IMR-90 (cell line): ENCODE measurements at regions not wholly inside any gene's neighbourhood (a gene's known extent, or its start where the extent isn't known, plus 50 kb on each side); places are given as distances from the start of the nearest gene placed in this dataset.

Source experiments
- ATAC-seq: fragments of 200-7000 bp; cut with Tn5 transposase; 2 replicates; pipeline ENCODE4 v1.9.1; 2020; ENCODE audit warnings: low read depth, mild to moderate bottlenecking, moderate library complexity
- BruUV-seq: library from RNA; stranded (reverse); fragments of 400-500 nt; replicated peaks from 2 replicates; lab custom pipeline; 2021; lab: Mats Ljungman, UMichigan
- CTCF ChIA-PET: fragments of 300-600 bp; formaldehyde crosslinking; extraction: SDS; loops from one replicate; lab custom pipeline; 2021; ENCODE audit warnings: antibody characterized with exemption; lab: Yijun Ruan, JAX
- POLR2A ChIA-PET: fragments of 300-600 bp; sonication (Branson Sonifier 250); formaldehyde crosslinking; loops from one replicate; lab custom pipeline; 2022; ENCODE audit warnings: antibody characterized with exemption; ENCODE audit not compliant: unreplicated experiment; lab: Charles Lee
- DNase-seq: peaks from one replicate; pipeline ENCODE4 v3.0.0; 2013
- H2AFZ ChIP-seq: replicated peaks from 2 replicates; pipeline ENCODE3; 2013; ENCODE audit warnings: low read length, mild to moderate bottlenecking; ENCODE audit not compliant: poor library complexity
- H2AK5ac ChIP-seq: 2 replicates; pipeline ENCODE4 v1.6.1; 2013; ENCODE audit warnings: low read depth, low read length, inconsistent platforms
- H2AK9ac ChIP-seq: replicated peaks from 2 replicates; pipeline ENCODE3; 2013; ENCODE audit warnings: mild to moderate bottlenecking, low read depth, low read length, moderate library complexity; ENCODE audit not compliant: poor library complexity
- H2BK120ac ChIP-seq: 2 replicates; pipeline ENCODE4 v1.6.1; 2013; ENCODE audit warnings: low read depth, low read length, inconsistent platforms
- H2BK15ac ChIP-seq: 3 replicates; pipeline ENCODE4 v1.6.1; 2013; ENCODE audit warnings: low read depth, low read length, inconsistent platforms
- H2BK20ac ChIP-seq: 2 replicates; pipeline ENCODE4 v1.6.1; 2013; ENCODE audit warnings: low read depth, mild to moderate bottlenecking, inconsistent platforms, low read length, moderate library complexity
- H2BK5ac ChIP-seq: 2 replicates; pipeline ENCODE4 v1.6.1; 2013; ENCODE audit warnings: mild to moderate bottlenecking, low read depth, low read length, inconsistent platforms; ENCODE audit not compliant: poor library complexity, severe bottlenecking
- H3K14ac ChIP-seq: replicated peaks from 2 replicates; pipeline ENCODE4 v1.6.1; 2013; ENCODE audit warnings: low read depth, low read length, inconsistent platforms
- H3K18ac ChIP-seq: 2 replicates; pipeline ENCODE4 v1.6.1; 2013; ENCODE audit warnings: low read depth, low read length, control low read depth
- H3K23ac ChIP-seq: 2 replicates; pipeline ENCODE4 v1.6.1; 2013; ENCODE audit warnings: low read depth, low read length, inconsistent platforms
- H3K27ac ChIP-seq: 2 replicates; pipeline ENCODE4 v1.5.1; 2013; ENCODE audit warnings: mild to moderate bottlenecking, control low read depth, low read length; ENCODE audit not compliant: insufficient read depth
- H3K27me3 ChIP-seq: 2 replicates; pipeline ENCODE4 v1.6.1; 2013; ENCODE audit warnings: low read length; ENCODE audit not compliant: control insufficient read depth, insufficient read depth
- H3K36me3 ChIP-seq: 2 replicates; pipeline ENCODE4 v1.6.1; 2013; ENCODE audit warnings: low read length, mixed read lengths; ENCODE audit not compliant: control insufficient read depth, insufficient read depth
- H3K4ac ChIP-seq: 2 replicates; pipeline ENCODE4 v1.6.1; 2013; ENCODE audit warnings: low read depth, low read length, inconsistent platforms
- H3K4me1 ChIP-seq: 2 replicates; pipeline ENCODE4 v1.6.1; 2013; ENCODE audit warnings: low read length, mixed read lengths; ENCODE audit not compliant: control insufficient read depth, insufficient read depth
- H3K4me2 ChIP-seq: 2 replicates; pipeline ENCODE4 v1.6.1; 2013; ENCODE audit warnings: low read depth, mild to moderate bottlenecking, control low read depth, low read length, moderate library complexity
- H3K4me3 ChIP-seq: 2 replicates; pipeline ENCODE4 v1.5.1; 2013; ENCODE audit warnings: low read depth, mild to moderate bottlenecking, control low read depth, low read length, moderate library complexity; ENCODE audit not compliant: insufficient read depth
- H3K56ac ChIP-seq: 2 replicates; pipeline ENCODE4 v1.6.1; 2013; ENCODE audit warnings: low read length, inconsistent platforms; ENCODE audit not compliant: insufficient read depth; ENCODE audit errors: extremely low read depth
- H3K79me1 ChIP-seq, 2 experiments: 2 replicates each; pipeline ENCODE4 v1.6.1; 2013; ENCODE audit warnings: low read length in 2 of 2, inconsistent platforms in 1 of 2, low read depth in 1 of 2
- H3K9ac ChIP-seq: 2 replicates; pipeline ENCODE4 v1.6.1; 2013; ENCODE audit warnings: low read depth, low read length, control low read depth
- H3K9me1 ChIP-seq: 2 replicates; pipeline ENCODE4 v1.6.1; 2013; ENCODE audit warnings: low read length, inconsistent platforms; ENCODE audit not compliant: insufficient read depth
- H3K9me3 ChIP-seq: 2 replicates; pipeline ENCODE4 v1.6.1; 2013; ENCODE audit warnings: low read length; ENCODE audit not compliant: control insufficient read depth, insufficient read depth
- H4K20me1 ChIP-seq: 2 replicates; pipeline ENCODE4 v1.6.1; 2013; ENCODE audit warnings: low read length, inconsistent platforms; ENCODE audit not compliant: insufficient read depth
- H4K5ac ChIP-seq: 2 replicates; pipeline ENCODE4 v1.6.1; 2013; ENCODE audit warnings: mild to moderate bottlenecking, low read depth, low read length, control low read depth
- H4K8ac ChIP-seq, 2 experiments: 2 replicates each; pipeline ENCODE4 v1.6.1; 2013; ENCODE audit warnings: low read depth in 2 of 2, low read length in 2 of 2, control low read depth in 1 of 2, inconsistent platforms in 1 of 2
- H4K91ac ChIP-seq: 2 replicates; pipeline ENCODE4 v1.6.1; 2013; ENCODE audit warnings: low read depth, low read length, inconsistent platforms; ENCODE audit not compliant: insufficient read depth
- BHLHE40 ChIP-seq: fragments of 150-350 bp; IDR thresholded peaks from 2 replicates; pipeline ENCODE4 v1.6.1; 2016; ENCODE audit warnings: mild to moderate bottlenecking, low read depth, low read length
- CEBPB ChIP-seq: IDR thresholded peaks from 2 replicates; pipeline ENCODE4 v1.6.1; 2012; ENCODE audit warnings: low read depth, low read length, improper control_type of control experiment
- CHD1 ChIP-seq: IDR thresholded peaks from 2 replicates; pipeline ENCODE4 v1.6.1; 2012; ENCODE audit warnings: low read depth, low read length, improper control_type of control experiment
- FOS ChIP-seq: fragments of 150-350 bp; IDR thresholded peaks from 2 replicates; pipeline ENCODE4 v1.6.1; 2016; ENCODE audit warnings: low read depth, low read length
- MAFK ChIP-seq: IDR thresholded peaks from 2 replicates; pipeline ENCODE4 v1.6.1; 2012; ENCODE audit warnings: low read depth, low read length, improper control_type of control experiment
- MAZ ChIP-seq: IDR thresholded peaks from 2 replicates; pipeline ENCODE4 v1.6.1; 2012; ENCODE audit warnings: low read depth, mild to moderate bottlenecking, low read length, improper control_type of control experiment, moderate library complexity, borderline replicate concordance
- MXI1 ChIP-seq: IDR thresholded peaks from 2 replicates; pipeline ENCODE4 v1.6.1; 2012; ENCODE audit warnings: low read depth, mild to moderate bottlenecking, low read length, moderate library complexity, borderline replicate concordance
- NFE2L2 ChIP-seq: fragments of 150-350 bp; IDR thresholded peaks from 2 replicates; pipeline ENCODE4 v1.6.1; 2016; ENCODE audit warnings: low read depth, mild to moderate bottlenecking, low read length
- POLR2A ChIP-seq: IDR thresholded peaks from 2 replicates; pipeline ENCODE4 v1.6.1; 2012; ENCODE audit warnings: mild to moderate bottlenecking, low read depth, low read length
- RAD21 ChIP-seq: IDR thresholded peaks from 2 replicates; pipeline ENCODE4 v1.6.1; 2012; ENCODE audit warnings: low read length, improper control_type of control experiment
- RCOR1 ChIP-seq: IDR thresholded peaks from 2 replicates; pipeline ENCODE4 v1.6.1; 2012; ENCODE audit warnings: mild to moderate bottlenecking, low read length, improper control_type of control experiment; ENCODE audit not compliant: insufficient replicate concordance
- RFX5 ChIP-seq: IDR thresholded peaks from 2 replicates; pipeline ENCODE4 v1.8.0; 2012; ENCODE audit warnings: low read depth, mild to moderate bottlenecking, low read length, moderate library complexity
- SMC3 ChIP-seq: fragments of 150-350 bp; IDR thresholded peaks from 2 replicates; pipeline ENCODE4 v1.6.1; 2016; ENCODE audit warnings: low read depth, mild to moderate bottlenecking, antibody characterized with exemption, low read length, moderate library complexity
- WGBS, 2 experiments: methylation state at CpG; one replicate each; pipeline versions ENCODE4 v1.1.5 to v1.1.7; 2013; ENCODE audit warnings: missing lambda C conversion rate in 2 of 2; ENCODE audit not compliant: insufficient read length in 1 of 2; ENCODE audit errors: extremely low coverage in 2 of 2; 5-methylcytosine and 5-hydroxymethylcytosine counted together
- dilution Hi-C: fragments of 300-500 bp; cut with HindIII; formaldehyde crosslinking; loops from one replicate; pipeline ENCODE4 v1.14.3; 2018; ENCODE audit warnings: low sequenced_read_pairs; ENCODE audit not compliant: unreplicated experiment
- in situ Hi-C: fragments of 300-500 bp; cut with MboI; formaldehyde crosslinking; loops from 3 replicates; pipeline ENCODE4 v1.14.3; 2019; ENCODE audit warnings: low sequenced_read_pairs, inconsistent platforms, mixed read lengths
- intact Hi-C: fragments of 100-400 bp; cut with micrococcal nuclease; formaldehyde crosslinking; loops from 2 replicates; pipeline ENCODE4 v1.10.0; 2022
- TF ChIP-seq, protein P1 (sequence below): fragments of 150-350 bp; IDR thresholded peaks from 2 replicates; pipeline ENCODE4 v1.6.1; 2016; ENCODE audit warnings: low read depth, mild to moderate bottlenecking, low read length, moderate library complexity, borderline replicate concordance
- TF ChIP-seq, protein P2 (sequence below): fragments of 150-350 bp; IDR thresholded peaks from 2 replicates; pipeline ENCODE4 v1.6.1; 2017; ENCODE audit warnings: mild to moderate bottlenecking, antibody characterized with exemption, low read length, low read depth
- TF ChIP-seq, protein P3 (sequence below): conservative IDR thresholded peaks from 2 replicates; pipeline ENCODE4 v1.5.1; 2012; ENCODE audit warnings: mild to moderate bottlenecking, low read depth, low read length, improper control_type of control experiment

DNA sequence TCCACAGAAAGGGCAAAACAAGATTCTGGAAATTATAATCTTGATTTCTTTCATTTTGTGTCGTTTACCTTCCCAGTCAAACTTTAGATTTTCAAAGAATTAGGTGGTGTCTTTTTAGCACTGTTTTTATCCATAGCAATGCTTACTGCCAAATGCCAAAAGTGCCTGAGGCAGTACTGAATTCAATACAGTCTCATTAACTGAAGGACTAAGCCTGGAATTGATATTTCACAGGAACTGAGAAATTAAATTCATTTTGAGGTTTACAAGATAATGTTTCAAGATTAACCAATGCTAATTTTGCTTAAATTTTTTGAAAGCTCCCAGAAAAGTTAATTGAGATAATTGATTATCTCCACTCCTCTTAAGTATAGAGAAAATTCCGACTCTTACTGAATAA, 68.8 kb upstream of the ARHGAP24 start:
- Histone ChIP-seq H3K4me2 (no peak overlapping the region), H2AFZ (no peak overlapping the region), H3K27me3 (no peaks in the 10 kb centered on the region), H2BK120ac (no peak overlapping the region), H3K9ac (no peak overlapping the region), H3K14ac (no peak overlapping the region), H3K56ac (no peak overlapping the region), H2AK9ac (no peak overlapping the region), H4K91ac (no peak overlapping the region), H4K20me1 (no peaks in the 10 kb centered on the region), H2BK15ac (no peak overlapping the region), H3K4me1 (no peaks in the 10 kb centered on the region), H3K9me1 (no peaks in the 10 kb centered on the region), H3K4ac (no peak overlapping the region), H3K27ac (no peak overlapping the region), H3K18ac (no peak overlapping the region), H2BK20ac (no peak overlapping the region), H3K36me3 (no peaks in the 10 kb centered on the region), H3K79me1 (no peaks in the 10 kb centered on the region), H4K5ac (no peak overlapping the region), H3K23ac (no peak overlapping the region), H2AK5ac (no peak overlapping the region), H2BK5ac (no peak overlapping the region), H3K9me3 (no peaks in the 10 kb centered on the region), H4K8ac (no peak overlapping the region), H3K4me3 (no peak overlapping the region)
- intact Hi-C loops (no loop called here), dilution Hi-C loops (no loop called here), in situ Hi-C loops (no loop called here)
- DNase-seq (no peak), ATAC-seq (no peak)
- WGBS, 2 experiments: no CpG with 5 or more reads among the region's 2 CpGs
- BruUV-seq: no TSS peak
- POLR2A ChIA-PET: no interaction called here
- TF ChIP-seq, protein P1, sequence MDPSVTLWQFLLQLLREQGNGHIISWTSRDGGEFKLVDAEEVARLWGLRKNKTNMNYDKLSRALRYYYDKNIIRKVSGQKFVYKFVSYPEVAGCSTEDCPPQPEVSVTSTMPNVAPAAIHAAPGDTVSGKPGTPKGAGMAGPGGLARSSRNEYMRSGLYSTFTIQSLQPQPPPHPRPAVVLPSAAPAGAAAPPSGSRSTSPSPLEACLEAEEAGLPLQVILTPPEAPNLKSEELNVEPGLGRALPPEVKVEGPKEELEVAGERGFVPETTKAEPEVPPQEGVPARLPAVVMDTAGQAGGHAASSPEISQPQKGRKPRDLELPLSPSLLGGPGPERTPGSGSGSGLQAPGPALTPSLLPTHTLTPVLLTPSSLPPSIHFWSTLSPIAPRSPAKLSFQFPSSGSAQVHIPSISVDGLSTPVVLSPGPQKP: no peak
- TF ChIP-seq RAD21 (no peak), MXI1 (no peak), BHLHE40 (no peak), RCOR1 (no peak), SMC3 (no peak), FOS (no peak), CEBPB (no peak), RFX5 (no peak), MAZ (no peak), NFE2L2 (no peak), MAFK (no peak), CHD1 (no peak), POLR2A (no peak)
- TF ChIP-seq, protein P2, sequence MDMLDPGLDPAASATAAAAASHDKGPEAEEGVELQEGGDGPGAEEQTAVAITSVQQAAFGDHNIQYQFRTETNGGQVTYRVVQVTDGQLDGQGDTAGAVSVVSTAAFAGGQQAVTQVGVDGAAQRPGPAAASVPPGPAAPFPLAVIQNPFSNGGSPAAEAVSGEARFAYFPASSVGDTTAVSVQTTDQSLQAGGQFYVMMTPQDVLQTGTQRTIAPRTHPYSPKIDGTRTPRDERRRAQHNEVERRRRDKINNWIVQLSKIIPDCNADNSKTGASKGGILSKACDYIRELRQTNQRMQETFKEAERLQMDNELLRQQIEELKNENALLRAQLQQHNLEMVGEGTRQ: no peak
- TF ChIP-seq, protein P3, sequence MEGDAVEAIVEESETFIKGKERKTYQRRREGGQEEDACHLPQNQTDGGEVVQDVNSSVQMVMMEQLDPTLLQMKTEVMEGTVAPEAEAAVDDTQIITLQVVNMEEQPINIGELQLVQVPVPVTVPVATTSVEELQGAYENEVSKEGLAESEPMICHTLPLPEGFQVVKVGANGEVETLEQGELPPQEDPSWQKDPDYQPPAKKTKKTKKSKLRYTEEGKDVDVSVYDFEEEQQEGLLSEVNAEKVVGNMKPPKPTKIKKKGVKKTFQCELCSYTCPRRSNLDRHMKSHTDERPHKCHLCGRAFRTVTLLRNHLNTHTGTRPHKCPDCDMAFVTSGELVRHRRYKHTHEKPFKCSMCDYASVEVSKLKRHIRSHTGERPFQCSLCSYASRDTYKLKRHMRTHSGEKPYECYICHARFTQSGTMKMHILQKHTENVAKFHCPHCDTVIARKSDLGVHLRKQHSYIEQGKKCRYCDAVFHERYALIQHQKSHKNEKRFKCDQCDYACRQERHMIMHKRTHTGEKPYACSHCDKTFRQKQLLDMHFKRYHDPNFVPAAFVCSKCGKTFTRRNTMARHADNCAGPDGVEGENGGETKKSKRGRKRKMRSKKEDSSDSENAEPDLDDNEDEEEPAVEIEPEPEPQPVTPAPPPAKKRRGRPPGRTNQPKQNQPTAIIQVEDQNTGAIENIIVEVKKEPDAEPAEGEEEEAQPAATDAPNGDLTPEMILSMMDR: no peak
- CTCF ChIA-PET: interaction anchor here (0.7 kb wide), 1 partner anchor 1360 kb away, joined by 3 read pairs; no protein-coding TSS in a partner anchor
